Testis (tissue), 2 donors: ENCODE measurements at regions not wholly inside any gene's neighbourhood (a gene's known extent, or its start where the extent isn't known, plus 50 kb on each side); places are given as distances from the start of the nearest gene placed in this dataset.

ENCODE experiments used
- DNase-seq: peaks from one replicate; pipeline ENCODE4 v3.0.0-alpha.2; 2019
- H3K27ac ChIP-seq, 2 donors: fragments of 200-600 bp; sonication (generic); one replicate each; pipeline ENCODE4 v1.5.1; 2019
- H3K27me3 ChIP-seq: fragments of 200-600 bp; sonication (generic); one replicate; pipeline ENCODE4 v1.5.1; 2019
- H3K36me3 ChIP-seq: fragments of 200-600 bp; sonication (generic); one replicate; pipeline ENCODE4 v1.5.1; 2017; ENCODE audit warnings: low read depth; ENCODE audit errors: missing control alignments
- H3K4me1 ChIP-seq: fragments of 200-600 bp; sonication (generic); one replicate; pipeline ENCODE4 v1.5.1; 2019
- H3K4me3 ChIP-seq, 2 donors: fragments of 200-600 bp; sonication (generic); one replicate each; pipeline ENCODE4 v1.5.1; 2017 to 2019
- H3K9me3 ChIP-seq: fragments of 200-600 bp; sonication (generic); one replicate; pipeline ENCODE4 v1.5.1; 2017
- CTCF ChIP-seq, 3 experiments: fragments of 450-650 bp in 2 of 3; fragments of 200-600 bp in 1 of 3; sonication (generic) in 1 of 3; IDR thresholded peaks; one replicate each; pipeline ENCODE4 v1.5.1; 2016 to 2019; ENCODE audit warnings: antibody characterized with exemption in 3 of 3, mild to moderate bottlenecking in 2 of 3, moderate library complexity in 1 of 3
- POLR2A ChIP-seq: fragments of 450-650 bp; IDR thresholded peaks from one replicate; pipeline ENCODE4 v1.6.1; 2017; ENCODE audit warnings: antibody characterized with exemption, mild to moderate bottlenecking, moderate library complexity
- WGBS, 2 donors: methylation state at CpG; one replicate each; pipeline ENCODE4 v1.1.5; 2018; 5-methylcytosine and 5-hydroxymethylcytosine counted together
- intact Hi-C: fragments of 100-400 bp; cut with DNase I; formaldehyde crosslinking; loops from one replicate; pipeline ENCODE4 v1.15.1; 2023; ENCODE audit warnings: low total_unique reads

GRCh38 chr18:34522603-34523002 lies 187.5 kb upstream of the DTNA start:
- TF ChIP-seq CTCF (IDR thresholded peaks at IDR 0.05), result no peak
- TF ChIP-seq POLR2A, result no peak
- Histone ChIP-seq H3K4me1 (peaks cover 7% of the 10 kb centered on the region), H3K27me3 (no peaks in the 10 kb centered on the region), H3K9me3 (no peaks in the 10 kb centered on the region), H3K27ac (no peak overlapping the region), H3K36me3 (no peaks in the 10 kb centered on the region), H3K4me3 (no peak overlapping the region)
- DNase-seq, result no peak
- 46 to 71% methylated on average over 3 of the region's 3 CpGs for WGBS, 2 donors
- intact Hi-C loops, result no loop called here

GRCh38 chr18:34525244-34525643 lies 184.9 kb upstream of the DTNA start:
- TF ChIP-seq CTCF (IDR thresholded peaks at IDR 0.05), result no peak
- no peak for TF ChIP-seq POLR2A
- Histone ChIP-seq H3K27me3 (no peaks in the 10 kb centered on the region), H3K4me1 (peaks cover 19% of the 10 kb centered on the region), H3K27ac (no peak overlapping the region), H3K4me3 (no peak overlapping the region), H3K36me3 (no peaks in the 10 kb centered on the region), H3K9me3 (no peaks in the 10 kb centered on the region)
- intact Hi-C loops, result no loop called here
- 43 to 53% methylated on average over 2 of the region's 2 CpGs for WGBS, 2 donors
- DNase-seq, result no peak

- intact Hi-C loops, result no loop called here
- peak overlapping the region; percentile 33 to 57 for H3K27ac ChIP-seq
- WGBS, 2 donors, result 92 to 96% methylated on average over 3 of the region's 3 CpGs
- TF ChIP-seq CTCF (IDR thresholded peaks at IDR 0.05), result no peak
- TF ChIP-seq POLR2A, result no peak
- H3K9me3 ChIP-seq, result no peaks in the 10 kb centered on the region
- H3K4me3 ChIP-seq, result no peak overlapping the region
- H3K4me1 ChIP-seq, result peaks cover 24% of the 10 kb centered on the region
- H3K27me3 ChIP-seq, result no peaks in the 10 kb centered on the region
- no peak for DNase-seq
- H3K36me3 ChIP-seq, result no peaks in the 10 kb centered on the region
Observed at GRCh38 chr18:34528177-34528576, 181.9 kb upstream of the DTNA start.

GRCh38 chr18:34529358-34530335 lies 180.5 kb upstream of the DTNA start:
- peak; percentile 26 for DNase-seq
- no peak overlapping the region for H3K4me3 ChIP-seq
- TF ChIP-seq POLR2A, result no peak
- no peak for TF ChIP-seq CTCF (IDR thresholded peaks at IDR 0.05)
- H3K27ac ChIP-seq, result no peak overlapping the region
- intact Hi-C loops, result no loop called here
- H3K36me3 ChIP-seq, result no peaks in the 10 kb centered on the region
- H3K27me3 ChIP-seq, result no peaks in the 10 kb centered on the region
- H3K9me3 ChIP-seq, result no peaks in the 10 kb centered on the region
- 49 to 63% methylated on average over 6 of the region's 6 CpGs for WGBS, 2 donors
- peaks cover 24% of the 10 kb centered on the region for H3K4me1 ChIP-seq
